IMR-90 (cell line): ENCODE measurements at regions not wholly inside any gene's neighbourhood (a gene's known extent, or its start where the extent isn't known, plus 50 kb on each side); places are given as distances from the start of the nearest gene placed in this dataset.

Experiments used
- ATAC-seq: fragments of 200-7000 bp; cut with Tn5 transposase; 2 replicates; pipeline ENCODE4 v1.9.1; 2020; ENCODE audit warnings: low read depth, mild to moderate bottlenecking, moderate library complexity
- BruUV-seq: library from RNA; stranded (reverse); fragments of 400-500 nt; replicated peaks from 2 replicates; lab custom pipeline; 2021; lab: Mats Ljungman, UMichigan
- CTCF ChIA-PET: fragments of 300-600 bp; formaldehyde crosslinking; extraction: SDS; loops from one replicate; lab custom pipeline; 2021; ENCODE audit warnings: antibody characterized with exemption; lab: Yijun Ruan, JAX
- POLR2A ChIA-PET: fragments of 300-600 bp; sonication (Branson Sonifier 250); formaldehyde crosslinking; loops from one replicate; lab custom pipeline; 2022; ENCODE audit warnings: antibody characterized with exemption; ENCODE audit not compliant: unreplicated experiment; lab: Charles Lee
- DNase-seq: peaks from one replicate; pipeline ENCODE4 v3.0.0; 2013
- H2AFZ ChIP-seq: replicated peaks from 2 replicates; pipeline ENCODE3; 2013; ENCODE audit warnings: low read length, mild to moderate bottlenecking; ENCODE audit not compliant: poor library complexity
- H2AK5ac ChIP-seq: 2 replicates; pipeline ENCODE4 v1.6.1; 2013; ENCODE audit warnings: low read depth, low read length, inconsistent platforms
- H2AK9ac ChIP-seq: replicated peaks from 2 replicates; pipeline ENCODE3; 2013; ENCODE audit warnings: mild to moderate bottlenecking, low read depth, low read length, moderate library complexity; ENCODE audit not compliant: poor library complexity
- H2BK120ac ChIP-seq: 2 replicates; pipeline ENCODE4 v1.6.1; 2013; ENCODE audit warnings: low read depth, low read length, inconsistent platforms
- H2BK15ac ChIP-seq: 3 replicates; pipeline ENCODE4 v1.6.1; 2013; ENCODE audit warnings: low read depth, low read length, inconsistent platforms
- H2BK20ac ChIP-seq: 2 replicates; pipeline ENCODE4 v1.6.1; 2013; ENCODE audit warnings: low read depth, mild to moderate bottlenecking, inconsistent platforms, low read length, moderate library complexity
- H2BK5ac ChIP-seq: 2 replicates; pipeline ENCODE4 v1.6.1; 2013; ENCODE audit warnings: mild to moderate bottlenecking, low read depth, low read length, inconsistent platforms; ENCODE audit not compliant: poor library complexity, severe bottlenecking
- H3K14ac ChIP-seq: replicated peaks from 2 replicates; pipeline ENCODE4 v1.6.1; 2013; ENCODE audit warnings: low read depth, low read length, inconsistent platforms
- H3K18ac ChIP-seq: 2 replicates; pipeline ENCODE4 v1.6.1; 2013; ENCODE audit warnings: low read depth, low read length, control low read depth
- H3K23ac ChIP-seq: 2 replicates; pipeline ENCODE4 v1.6.1; 2013; ENCODE audit warnings: low read depth, low read length, inconsistent platforms
- H3K27ac ChIP-seq: 2 replicates; pipeline ENCODE4 v1.5.1; 2013; ENCODE audit warnings: mild to moderate bottlenecking, control low read depth, low read length; ENCODE audit not compliant: insufficient read depth
- H3K27me3 ChIP-seq: 2 replicates; pipeline ENCODE4 v1.6.1; 2013; ENCODE audit warnings: low read length; ENCODE audit not compliant: control insufficient read depth, insufficient read depth
- H3K36me3 ChIP-seq: 2 replicates; pipeline ENCODE4 v1.6.1; 2013; ENCODE audit warnings: low read length, mixed read lengths; ENCODE audit not compliant: control insufficient read depth, insufficient read depth
- H3K4ac ChIP-seq: 2 replicates; pipeline ENCODE4 v1.6.1; 2013; ENCODE audit warnings: low read depth, low read length, inconsistent platforms
- H3K4me1 ChIP-seq: 2 replicates; pipeline ENCODE4 v1.6.1; 2013; ENCODE audit warnings: low read length, mixed read lengths; ENCODE audit not compliant: control insufficient read depth, insufficient read depth
- H3K4me2 ChIP-seq: 2 replicates; pipeline ENCODE4 v1.6.1; 2013; ENCODE audit warnings: low read depth, mild to moderate bottlenecking, control low read depth, low read length, moderate library complexity
- H3K4me3 ChIP-seq: 2 replicates; pipeline ENCODE4 v1.5.1; 2013; ENCODE audit warnings: low read depth, mild to moderate bottlenecking, control low read depth, low read length, moderate library complexity; ENCODE audit not compliant: insufficient read depth
- H3K56ac ChIP-seq: 2 replicates; pipeline ENCODE4 v1.6.1; 2013; ENCODE audit warnings: low read length, inconsistent platforms; ENCODE audit not compliant: insufficient read depth; ENCODE audit errors: extremely low read depth
- H3K79me1 ChIP-seq, 2 experiments: 2 replicates each; pipeline ENCODE4 v1.6.1; 2013; ENCODE audit warnings: low read length in 2 of 2, inconsistent platforms in 1 of 2, low read depth in 1 of 2
- H3K9ac ChIP-seq: 2 replicates; pipeline ENCODE4 v1.6.1; 2013; ENCODE audit warnings: low read depth, low read length, control low read depth
- H3K9me1 ChIP-seq: 2 replicates; pipeline ENCODE4 v1.6.1; 2013; ENCODE audit warnings: low read length, inconsistent platforms; ENCODE audit not compliant: insufficient read depth
- H3K9me3 ChIP-seq: 2 replicates; pipeline ENCODE4 v1.6.1; 2013; ENCODE audit warnings: low read length; ENCODE audit not compliant: control insufficient read depth, insufficient read depth
- H4K20me1 ChIP-seq: 2 replicates; pipeline ENCODE4 v1.6.1; 2013; ENCODE audit warnings: low read length, inconsistent platforms; ENCODE audit not compliant: insufficient read depth
- H4K5ac ChIP-seq: 2 replicates; pipeline ENCODE4 v1.6.1; 2013; ENCODE audit warnings: mild to moderate bottlenecking, low read depth, low read length, control low read depth
- H4K8ac ChIP-seq, 2 experiments: 2 replicates each; pipeline ENCODE4 v1.6.1; 2013; ENCODE audit warnings: low read depth in 2 of 2, low read length in 2 of 2, control low read depth in 1 of 2, inconsistent platforms in 1 of 2
- H4K91ac ChIP-seq: 2 replicates; pipeline ENCODE4 v1.6.1; 2013; ENCODE audit warnings: low read depth, low read length, inconsistent platforms; ENCODE audit not compliant: insufficient read depth
- BHLHE40 ChIP-seq: fragments of 150-350 bp; IDR thresholded peaks from 2 replicates; pipeline ENCODE4 v1.6.1; 2016; ENCODE audit warnings: mild to moderate bottlenecking, low read depth, low read length
- FOS ChIP-seq: fragments of 150-350 bp; IDR thresholded peaks from 2 replicates; pipeline ENCODE4 v1.6.1; 2016; ENCODE audit warnings: low read depth, low read length
- NFE2L2 ChIP-seq: fragments of 150-350 bp; IDR thresholded peaks from 2 replicates; pipeline ENCODE4 v1.6.1; 2016; ENCODE audit warnings: low read depth, mild to moderate bottlenecking, low read length
- POLR2A ChIP-seq: IDR thresholded peaks from 2 replicates; pipeline ENCODE4 v1.6.1; 2012; ENCODE audit warnings: mild to moderate bottlenecking, low read depth, low read length
- WGBS, 2 experiments: methylation state at CpG; one replicate each; pipeline versions ENCODE4 v1.1.5 to v1.1.7; 2013; ENCODE audit warnings: missing lambda C conversion rate in 2 of 2; ENCODE audit not compliant: insufficient read length in 1 of 2; ENCODE audit errors: extremely low coverage in 2 of 2; 5-methylcytosine and 5-hydroxymethylcytosine counted together
- dilution Hi-C: fragments of 300-500 bp; cut with HindIII; formaldehyde crosslinking; loops from one replicate; pipeline ENCODE4 v1.14.3; 2018; ENCODE audit warnings: low sequenced_read_pairs; ENCODE audit not compliant: unreplicated experiment
- in situ Hi-C: fragments of 300-500 bp; cut with MboI; formaldehyde crosslinking; loops from 3 replicates; pipeline ENCODE4 v1.14.3; 2019; ENCODE audit warnings: low sequenced_read_pairs, inconsistent platforms, mixed read lengths
- intact Hi-C: fragments of 100-400 bp; cut with micrococcal nuclease; formaldehyde crosslinking; loops from 2 replicates; pipeline ENCODE4 v1.10.0; 2022

DNA sequence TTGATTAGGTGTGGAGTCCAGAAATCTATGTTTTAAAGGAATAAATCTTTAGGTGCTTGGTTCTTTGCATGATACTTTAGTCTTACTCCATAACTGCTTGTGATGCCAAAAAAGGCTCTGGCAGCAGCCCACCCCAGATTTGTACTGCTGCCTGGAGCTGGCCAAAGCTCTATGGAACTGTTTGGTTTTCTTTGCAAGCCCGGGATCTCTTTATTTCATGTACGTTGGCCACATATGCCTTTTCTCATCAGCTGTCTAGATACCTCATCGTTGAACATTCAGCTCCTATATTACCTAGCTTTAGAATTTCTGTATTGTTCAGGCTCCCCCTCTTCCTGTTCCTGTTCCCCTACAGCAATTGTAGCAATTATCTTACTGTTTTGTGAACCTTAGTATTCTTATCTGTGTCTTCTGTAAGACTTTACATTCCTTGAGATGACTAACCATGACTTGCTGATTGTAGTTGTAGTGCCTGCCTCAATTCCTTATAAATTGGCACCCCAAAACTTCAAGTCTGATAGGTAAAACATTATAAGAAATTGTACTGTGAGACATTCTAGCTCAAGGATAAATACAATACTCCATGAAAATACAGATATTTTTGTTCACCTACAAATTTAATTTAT is 199.4 kb upstream of the GPRIN3 start:
- in situ Hi-C loops (no loop called here), intact Hi-C loops (no loop called here), dilution Hi-C loops (no loop called here)
- Histone ChIP-seq H3K4me1 (peaks cover 5% of the 10 kb centered on the region), H3K14ac (no peak overlapping the region), H3K4me3 (no peak overlapping the region), H3K27me3 (no peaks in the 10 kb centered on the region), H3K4ac (no peak overlapping the region), H2BK5ac (no peak overlapping the region), H3K9ac (no peak overlapping the region), H4K91ac (no peak overlapping the region), H3K9me1 (no peaks in the 10 kb centered on the region), H3K36me3 (no peaks in the 10 kb centered on the region), H2AK9ac (no peak overlapping the region), H2BK20ac (no peak overlapping the region), H4K5ac (no peak overlapping the region; the same call in 1 of the 2 replicates), H3K9me3 (no peaks in the 10 kb centered on the region), H2BK120ac (peak overlapping the region; percentile 14; the same call in 1 of the 2 replicates), H2AFZ (no peak overlapping the region), H4K8ac (no peak overlapping the region), H3K79me1 (no peaks in the 10 kb centered on the region), H3K23ac (no peak overlapping the region), H4K20me1 (no peaks in the 10 kb centered on the region), H3K56ac (no peak overlapping the region), H3K4me2 (no peak overlapping the region), H3K27ac (no peak overlapping the region), H3K18ac (peak overlapping the region; percentile 29; the same call in 1 of the 2 replicates), H2BK15ac (no peak overlapping the region), H2AK5ac (no peak overlapping the region)
- TF ChIP-seq FOS (no peak), BHLHE40 (no peak), NFE2L2 (peak; percentile 79; the same call in 1 of the 2 replicates), POLR2A (no peak)
- peak; percentile 49 for DNase-seq
- CTCF ChIA-PET, result interaction anchor here (0.9 to 1.3 kb wide), 3 partner anchors 21 to 51 kb away, joined by 3 to 6 read pairs (median 3); no protein-coding TSS in a partner anchor
- 60% methylated on average over 1 of the region's 3 CpGs; no CpG with 5 or more reads in 1 of the 2 experiments for WGBS, 2 experiments
- no TSS peak for BruUV-seq
- POLR2A ChIA-PET, result no interaction called here
- ATAC-seq, result peak; percentile 73
